ENCODE measurements at regions not wholly inside any gene's neighbourhood (a gene's known extent, or its start where the extent isn't known, plus 50 kb on each side); places are given as distances from the start of the nearest gene placed in this dataset.

DNA sequence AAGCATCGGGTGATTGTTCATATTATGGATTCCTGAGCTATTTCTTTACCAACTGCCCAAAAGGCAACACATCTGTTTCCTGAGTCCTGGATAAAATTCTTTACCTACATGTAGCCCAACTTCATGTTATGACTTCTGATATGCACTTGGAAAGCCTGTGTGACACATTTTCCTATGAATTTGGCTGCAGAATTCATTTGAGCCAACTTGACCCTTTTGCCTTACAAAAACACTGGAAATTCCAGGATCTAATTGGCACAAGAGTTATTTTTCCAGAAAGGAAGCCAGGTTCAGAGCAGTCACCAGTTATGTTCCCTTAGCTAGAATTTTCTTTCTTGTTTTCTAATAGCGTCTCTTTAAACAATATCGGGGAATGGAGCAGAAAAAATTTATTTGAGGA lies 202.5 kb upstream of the LRIG3 start:
- no peak for TF ChIP-seq CTCF (IDR thresholded peaks at IDR 0.05; ENCODE audit: insufficient read depth, low read depth, low read length, missing control alignments)
- H3K4me3 ChIP-seq (ENCODE audit: low read depth, low read length): no peak overlapping the region
- no peak for DNase-seq (ENCODE audit: low read depth)

GRCh38 chr12:59121451-59121850 lies 201.1 kb upstream of the LRIG3 start:
- TF ChIP-seq CTCF (IDR thresholded peaks at IDR 0.05; ENCODE audit: insufficient read depth, low read depth, low read length, missing control alignments): no peak
- no peak for DNase-seq (ENCODE audit: low read depth)
- no peak overlapping the region for H3K4me3 ChIP-seq (ENCODE audit: low read depth, low read length)

DNA sequence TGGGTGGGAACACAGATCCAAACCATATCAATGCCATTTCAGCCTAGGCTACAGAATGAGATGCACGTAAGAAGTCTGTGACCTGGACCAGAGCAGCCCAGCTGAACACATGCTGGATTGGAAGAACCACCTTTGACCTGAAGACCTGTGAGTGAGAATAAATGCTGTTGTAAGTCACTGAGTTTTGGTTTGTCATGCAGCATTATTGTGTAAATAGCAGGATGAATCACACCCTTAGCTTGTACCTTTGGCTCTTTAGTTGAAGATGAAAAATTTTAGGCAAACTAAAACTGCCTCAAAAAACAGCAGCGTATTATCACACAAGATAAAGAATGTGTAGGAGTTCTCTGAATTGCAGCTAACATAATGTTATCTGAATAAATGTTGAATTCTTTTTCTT lies 199.4 kb upstream of the LRIG3 start:
- DNase-seq (ENCODE audit: low read depth): no peak
- no peak overlapping the region for H3K4me3 ChIP-seq (ENCODE audit: low read depth, low read length)
- TF ChIP-seq CTCF (IDR thresholded peaks at IDR 0.05; ENCODE audit: insufficient read depth, low read depth, low read length, missing control alignments): no peak

- no peak for TF ChIP-seq CTCF (IDR thresholded peaks at IDR 0.05; ENCODE audit: insufficient read depth, low read depth, low read length, missing control alignments)
Measured at GRCh38 chr12:59118356-59118755, 198.1 kb upstream of the LRIG3 start.

DNA sequence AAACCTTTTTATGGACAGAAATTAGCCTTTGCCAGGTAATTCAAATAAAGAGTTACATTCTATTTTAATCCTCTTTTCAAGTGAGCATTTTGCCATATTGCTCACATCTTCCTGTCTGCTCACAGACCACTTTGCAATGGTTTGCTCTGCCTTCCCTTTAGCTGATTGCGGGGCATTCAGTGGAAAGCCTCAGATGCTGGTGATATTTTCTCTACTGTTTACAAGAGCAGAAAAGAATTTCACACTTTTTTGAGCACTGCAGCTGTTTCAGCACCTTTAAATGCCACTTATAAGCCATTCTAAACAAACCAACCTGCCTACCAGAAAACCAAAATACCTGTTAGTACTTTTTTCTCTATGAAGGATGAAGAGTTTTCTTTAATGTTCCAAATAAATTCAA lies 195.7 kb upstream of the LRIG3 start:
- TF ChIP-seq CTCF (IDR thresholded peaks at IDR 0.05; ENCODE audit: insufficient read depth, low read depth, low read length, missing control alignments): no peak
- no peak for DNase-seq (ENCODE audit: low read depth)
- H3K4me3 ChIP-seq (ENCODE audit: low read depth, low read length): no peak overlapping the region

More at GRCh38 chr12:59118356-59118755, 198.1 kb upstream of the LRIG3 start:
- DNase-seq (ENCODE audit: low read depth): no peak
- H3K4me3 ChIP-seq (ENCODE audit: low read depth, low read length): no peak overlapping the region

DNA sequence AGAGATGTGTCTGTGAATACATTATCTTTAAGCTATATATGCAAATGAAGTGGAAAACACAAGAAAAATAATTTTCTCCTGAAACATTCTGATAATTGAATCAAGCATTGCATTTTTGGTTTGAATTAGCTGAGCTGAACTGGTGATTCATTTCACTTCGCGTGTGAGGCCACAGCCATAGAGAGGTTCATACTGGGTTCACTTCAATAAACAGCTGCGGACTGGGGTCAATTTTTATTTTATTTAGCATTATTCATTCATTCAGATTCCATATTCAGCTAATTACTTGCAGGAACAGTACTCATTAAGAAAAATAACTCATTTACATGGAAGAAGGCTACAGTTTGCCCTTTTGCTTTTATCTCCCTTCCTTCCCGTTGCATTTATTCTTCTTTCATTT lies 195.2 kb upstream of the LRIG3 start:
- no peak for DNase-seq (ENCODE audit: low read depth)
- TF ChIP-seq CTCF (IDR thresholded peaks at IDR 0.05; ENCODE audit: insufficient read depth, low read depth, low read length, missing control alignments): no peak
- no peak overlapping the region for H3K4me3 ChIP-seq (ENCODE audit: low read depth, low read length)

- DNase-seq (ENCODE audit: low read depth): peak; percentile 83
Measured at GRCh38 chr12:59113831-59114615, 193.7 kb upstream of the LRIG3 start.

More at GRCh38 chr12:59113831-59114615, 193.7 kb upstream of the LRIG3 start:
- no peak overlapping the region for H3K4me3 ChIP-seq (ENCODE audit: low read depth, low read length)
- TF ChIP-seq CTCF (IDR thresholded peaks at IDR 0.05; ENCODE audit: insufficient read depth, low read depth, low read length, missing control alignments): peak; percentile 92

Data from GM12865 (cell line).